HG02840 (cell line): ENCODE measurements at regions not wholly inside any gene's neighbourhood (a gene's known extent, or its start where the extent isn't known, plus 50 kb on each side); places are given as distances from the start of the nearest gene placed in this dataset.
"Not testable (repeated sequence)": the region's sequence is repeated elsewhere in the genome, so short reads cannot be mapped to it uniquely, and the experiment has no call there.

ENCODE experiments used
- ATAC-seq: cut with Tn5 transposase; IDR thresholded peaks from one replicate; pipeline ENCODE4 v1.9.1; 2021; ENCODE audit warnings: mild to moderate bottlenecking, moderate library complexity, moderate number of reproducible peaks; ENCODE audit not compliant: unreplicated experiment, low FRiP score

GRCh38 chr9:99471033-99471432, 249.0 kb downstream of the SEC61B start:
- ATAC-seq, result no peak

DNA sequence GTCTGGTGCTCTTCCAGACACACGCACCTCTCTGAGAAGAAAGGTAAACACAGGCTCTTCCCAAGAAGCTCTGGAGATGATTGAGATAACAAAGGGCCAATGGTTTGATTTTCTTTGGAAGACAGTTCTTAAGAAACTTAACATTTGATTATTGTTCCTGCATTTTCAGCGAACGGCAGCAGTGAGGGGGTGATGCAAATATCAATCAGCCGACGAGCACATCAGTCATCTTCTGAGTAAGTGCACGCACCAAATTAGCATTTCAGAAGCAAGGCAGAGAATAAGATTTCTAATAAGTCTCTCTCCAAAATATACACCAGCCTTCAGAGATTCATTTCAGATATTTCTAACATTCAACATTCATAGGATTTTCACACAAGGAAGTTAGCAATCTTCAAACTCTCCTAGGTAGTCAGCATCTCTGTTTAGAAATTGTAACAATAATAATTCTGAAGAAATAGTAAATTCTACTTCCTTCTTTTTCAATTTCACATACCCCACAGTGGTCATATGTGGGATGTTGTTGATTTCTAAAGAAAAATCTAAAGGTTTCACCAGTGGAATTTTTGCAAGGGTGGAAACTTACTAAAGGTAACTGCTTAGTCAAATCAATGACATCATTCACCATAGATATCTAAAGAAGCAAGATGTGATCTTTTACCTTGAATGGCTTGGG, 250.3 kb downstream of the SEC61B start:
- no peak for ATAC-seq

GRCh38 chr9:99472916-99473245, 250.8 kb downstream of the SEC61B start:
- ATAC-seq, result no peak

DNA sequence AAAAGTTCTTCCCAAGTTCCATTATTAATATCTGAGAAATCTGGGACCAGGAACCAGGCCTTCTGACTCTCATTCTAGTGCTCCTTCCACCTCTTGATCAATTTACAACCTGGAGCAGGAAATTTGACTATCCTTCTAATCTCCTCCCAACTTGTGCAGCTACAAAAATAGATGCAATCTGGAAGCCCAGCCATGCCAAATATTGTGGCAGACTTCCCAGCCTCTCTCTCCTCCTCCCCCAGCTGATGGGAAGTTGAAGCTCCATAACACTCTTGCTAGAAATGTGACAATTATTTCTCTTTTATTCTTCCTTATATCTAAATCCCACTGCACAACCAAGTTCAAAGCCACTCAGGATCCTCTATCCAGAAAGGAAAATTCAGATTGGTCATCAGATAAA, 252.1 kb downstream of the SEC61B start:
- no peak for ATAC-seq

GRCh38 chr9:99475401-99476065, 253.5 kb downstream of the SEC61B start:
- no peak for ATAC-seq

DNA sequence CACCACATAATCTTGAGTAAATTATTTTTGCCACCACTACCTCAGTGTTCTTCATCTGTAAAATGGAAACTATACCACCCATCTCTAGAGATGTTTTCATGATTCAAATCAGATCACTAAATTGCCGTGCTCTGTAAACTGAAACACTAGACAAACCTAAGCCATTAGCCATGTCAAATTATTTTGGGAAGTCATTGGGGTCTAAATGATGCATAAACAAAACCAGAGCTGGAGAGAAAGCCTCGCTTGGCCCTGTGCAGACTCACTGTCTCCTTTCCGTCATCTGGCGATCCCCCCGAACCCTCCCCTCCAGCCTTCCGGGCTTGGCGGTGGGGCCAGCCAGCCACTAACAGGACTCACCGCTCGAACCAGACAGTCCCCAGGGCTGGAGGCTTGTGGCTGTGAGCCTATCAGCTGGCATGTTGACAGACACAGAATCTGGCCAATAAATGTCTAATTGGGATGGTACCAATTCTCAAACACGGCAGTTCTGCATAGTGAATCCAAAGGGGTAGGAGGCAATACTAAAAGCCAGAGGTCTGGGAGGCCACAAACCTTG, 256.5 kb downstream of the SEC61B start:
- ATAC-seq, result no peak

DNA sequence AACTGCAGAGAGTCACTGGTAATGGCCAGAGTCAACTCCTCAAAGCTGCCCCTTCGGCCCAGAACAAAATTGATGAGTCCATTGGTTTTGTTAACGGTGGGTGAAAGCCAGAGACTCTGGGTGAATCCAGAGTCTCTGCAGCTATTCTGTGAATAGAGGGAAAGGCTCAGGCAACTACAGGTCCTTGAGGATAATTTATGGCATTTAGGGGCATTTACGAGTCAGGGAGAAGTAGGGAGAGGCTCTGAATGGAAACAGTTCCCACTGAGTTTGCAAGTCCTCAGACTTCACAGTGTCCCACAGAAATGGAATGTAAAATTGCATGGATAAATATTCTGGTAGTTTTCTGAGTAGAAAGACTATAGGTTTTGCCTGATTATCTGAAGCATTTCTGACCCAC, 257.8 kb downstream of the SEC61B start:
- no peak for ATAC-seq

GRCh38 chr9:99485459-99485858, 263.4 kb downstream of the SEC61B start:
- no peak for ATAC-seq

DNA sequence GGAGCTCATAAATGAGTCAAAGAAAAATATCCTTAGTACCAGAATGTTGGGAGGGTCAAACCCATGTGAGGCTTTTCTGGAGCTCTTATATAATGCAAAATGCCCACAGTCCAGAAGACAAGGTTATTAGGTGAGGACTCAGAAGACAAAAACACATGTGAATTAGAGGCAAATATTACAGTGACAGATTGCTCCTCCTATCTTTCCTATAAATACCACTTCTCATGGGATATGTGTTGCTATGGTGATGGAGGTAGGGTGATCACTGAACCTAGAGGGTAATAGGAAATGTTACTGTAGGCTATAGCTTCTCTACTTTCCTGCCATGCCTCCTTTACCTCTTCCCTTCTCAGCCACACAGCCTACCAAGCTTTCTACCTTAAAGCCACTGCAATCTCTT, 264.6 kb downstream of the SEC61B start:
- ATAC-seq, result no peak

- ATAC-seq, result no peak
Observed at GRCh38 chr9:99488131-99489059, 266.3 kb downstream of the SEC61B start.

DNA sequence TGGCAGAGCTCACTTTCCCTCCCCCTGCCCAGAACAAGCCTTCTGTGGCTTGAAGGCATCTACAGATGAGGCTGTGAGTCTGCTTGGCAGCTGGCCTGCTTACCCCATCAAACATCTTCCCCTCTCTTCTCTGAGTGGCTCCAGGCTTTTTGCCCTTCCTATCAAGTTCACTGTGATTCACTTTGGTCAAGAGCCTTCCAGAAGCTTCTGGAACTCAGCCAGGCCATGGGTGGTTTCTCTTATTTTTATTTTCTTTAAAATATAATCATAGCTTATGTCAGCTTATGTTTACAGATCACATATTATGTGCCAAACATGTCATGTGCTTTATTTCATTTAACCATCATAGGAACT, 267.0 kb downstream of the SEC61B start:
- ATAC-seq, result no peak

GRCh38 chr9:99490729-99491128, 268.6 kb downstream of the SEC61B start:
- no peak for ATAC-seq

GRCh38 chr9:99491408-99492158, 269.5 kb downstream of the SEC61B start:
- ATAC-seq, result no peak

DNA sequence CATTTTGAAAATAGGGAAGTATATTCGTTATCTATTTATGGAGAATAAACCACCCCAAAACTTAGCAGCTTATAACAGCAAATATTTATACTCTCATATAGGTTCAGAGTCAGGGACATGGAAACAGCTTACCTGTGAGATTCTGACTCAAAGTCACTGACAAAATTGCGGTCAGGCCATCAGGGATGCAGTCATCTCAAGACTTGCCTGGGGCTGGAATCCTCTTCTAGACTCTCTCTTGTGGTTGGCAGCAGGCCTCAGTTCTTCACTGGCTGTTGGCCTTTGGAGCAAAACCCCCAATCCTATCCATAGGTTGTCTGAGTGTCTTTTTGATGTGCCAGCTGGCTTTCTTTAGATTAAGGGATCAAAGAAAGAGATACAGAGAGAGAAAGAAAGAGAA, 275.6 kb downstream of the SEC61B start:
- no peak for ATAC-seq

- ATAC-seq, result not testable (repeated sequence)
Observed at GRCh38 chr9:99498979-99499378, 276.9 kb downstream of the SEC61B start.

GRCh38 chr9:99505936-99506335, 283.9 kb downstream of the SEC61B start:
- no peak for ATAC-seq

DNA sequence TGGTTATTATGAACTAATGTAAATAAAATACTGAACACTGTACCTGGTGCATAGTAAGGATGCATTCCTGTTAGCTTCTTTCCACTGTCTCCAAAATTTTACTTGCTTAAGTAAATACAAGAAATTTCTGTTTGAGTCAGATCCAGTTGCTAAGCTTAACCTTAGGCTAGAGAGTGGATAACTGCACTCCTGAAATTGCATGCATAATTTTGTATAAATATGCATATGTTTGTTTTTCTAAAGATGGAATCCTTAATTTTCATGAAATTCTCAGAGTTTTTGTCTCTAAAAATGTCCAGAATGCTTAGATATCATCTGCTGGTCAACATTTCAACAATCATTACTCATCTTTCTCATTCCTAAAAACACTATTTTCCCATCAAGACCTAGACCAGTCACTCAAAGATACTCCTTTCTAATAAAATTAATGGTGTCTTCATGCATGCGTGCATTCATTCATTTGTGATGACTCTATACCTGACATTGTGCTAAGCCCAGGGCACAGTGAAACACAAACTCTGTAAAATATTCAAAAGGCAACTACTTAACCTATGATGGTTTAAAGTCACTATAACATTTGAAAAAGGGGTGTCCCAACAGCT, 284.8 kb downstream of the SEC61B start:
- no peak for ATAC-seq

DNA sequence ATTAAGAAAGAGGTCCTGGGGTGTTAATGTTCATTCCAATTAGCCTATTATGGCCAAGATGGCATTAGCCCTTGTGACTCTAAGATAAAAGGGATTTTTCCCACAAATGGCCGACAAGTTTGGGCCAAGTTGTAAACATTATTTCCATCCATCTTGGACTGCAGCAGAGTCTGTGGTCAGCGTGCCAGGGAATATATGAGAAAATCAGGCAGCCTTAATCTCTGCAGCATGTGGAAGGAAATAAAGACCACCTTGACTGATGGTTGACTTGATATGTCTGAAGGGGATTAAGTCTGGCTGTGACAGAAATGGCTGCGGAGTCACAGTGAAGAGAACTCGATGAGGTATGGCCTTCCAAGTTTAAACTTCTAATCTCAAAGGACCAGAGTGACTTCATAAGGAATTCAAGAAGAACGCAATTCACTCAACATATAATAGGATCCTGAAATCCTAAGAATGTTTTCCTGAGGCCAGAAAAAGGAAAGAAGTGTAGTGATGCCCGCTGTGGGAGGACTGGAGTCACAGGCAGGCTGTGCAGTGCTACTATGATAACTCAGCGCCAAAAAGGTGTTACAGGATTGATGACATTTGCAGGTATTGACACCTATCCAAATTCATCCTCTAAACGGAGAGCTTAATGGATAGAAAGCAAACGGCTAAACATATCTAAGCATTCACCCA, 287.1 kb downstream of the SEC61B start:
- no peak for ATAC-seq

GRCh38 chr9:99509900-99510535, 287.9 kb downstream of the SEC61B start:
- ATAC-seq, result no peak
